ENCODE measurements at regions not wholly inside any gene's neighbourhood (a gene's known extent, or its start where the extent isn't known, plus 50 kb on each side); places are given as distances from the start of the nearest gene placed in this dataset.

GRCh38 chr1:222910699-222911098, 95.9 kb downstream of the DISP1 start:
- TF ChIP-seq CTCF (conservative IDR thresholded peaks at IDR 0.05) (no peak), EZH2 (IDR thresholded peaks at IDR 0.05; ENCODE audit: low read depth) (no peak)

Data from PC-9 (cell line).